Mesodermal cell (in vitro differentiated cells): ENCODE measurements at regions not wholly inside any gene's neighbourhood (a gene's known extent, or its start where the extent isn't known, plus 50 kb on each side); places are given as distances from the start of the nearest gene placed in this dataset.

ENCODE experiments used
- H3K27ac ChIP-seq: 2 replicates; pipeline ENCODE4 v1.7.0; 2013; ENCODE audit warnings: mild to moderate bottlenecking, low read depth, low read length, moderate library complexity; ENCODE audit not compliant: severe bottlenecking
- H3K36me3 ChIP-seq: 2 replicates; pipeline ENCODE4 v1.7.1; 2013; ENCODE audit warnings: mild to moderate bottlenecking, low read length, moderate library complexity; ENCODE audit not compliant: control insufficient read depth, insufficient read depth
- H3K4me1 ChIP-seq: one replicate; pipeline ENCODE4 v1.7.1; 2013; ENCODE audit warnings: mild to moderate bottlenecking, low read length; ENCODE audit not compliant: insufficient read depth, control insufficient read depth, poor library complexity, severe bottlenecking
- H3K4me3 ChIP-seq: 2 replicates; pipeline ENCODE4 v1.7.0; 2013; ENCODE audit warnings: low read length, control low read depth, mild to moderate bottlenecking; ENCODE audit not compliant: insufficient read depth, poor library complexity, severe bottlenecking; ENCODE audit errors: extremely low read depth
- H3K9me3 ChIP-seq: 2 replicates; pipeline ENCODE4 v1.7.1; 2013; ENCODE audit warnings: mild to moderate bottlenecking, low read length, moderate library complexity; ENCODE audit not compliant: control insufficient read depth
- WGBS, 2 experiments: methylation state at CpG; one replicate each; pipeline ENCODE4 v1.1.5; 2013; ENCODE audit warnings: missing lambda C conversion rate in 2 of 2; ENCODE audit not compliant: insufficient coverage in 2 of 2; 5-methylcytosine and 5-hydroxymethylcytosine counted together

DNA sequence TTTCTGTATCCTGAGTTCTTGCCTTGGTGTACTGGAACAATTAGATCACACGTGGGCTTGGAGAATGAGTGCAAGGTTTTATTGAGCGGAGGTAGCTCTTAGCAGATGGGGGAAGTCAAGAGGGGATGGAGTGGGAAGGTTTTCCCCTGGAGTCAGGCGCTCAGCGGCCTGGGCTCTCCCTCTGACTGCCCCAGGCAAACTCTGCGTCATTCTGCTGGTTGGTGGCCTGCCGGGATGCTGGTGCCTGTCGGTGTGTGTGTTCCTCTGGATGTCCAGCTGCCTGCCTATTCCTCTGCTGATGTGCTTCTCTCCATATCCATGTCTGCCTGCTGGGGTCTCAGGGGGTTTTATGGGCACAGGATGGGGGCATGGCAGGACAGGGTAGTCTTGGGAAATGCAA, 111.0 kb downstream of the TRIB2 start:
- Histone ChIP-seq H3K4me3 (no peak overlapping the region), H3K36me3 (no peaks in the 10 kb centered on the region), H3K27ac (no peak overlapping the region), H3K4me1 (peaks cover 20% of the 10 kb centered on the region), H3K9me3 (no peaks in the 10 kb centered on the region)
- 88 to 92% methylated on average over 7 of the region's 7 CpGs for WGBS, 2 experiments

GRCh38 chr2:12828980-12829379, 112.2 kb downstream of the TRIB2 start:
- Histone ChIP-seq H3K9me3 (no peaks in the 10 kb centered on the region), H3K4me3 (no peak overlapping the region), H3K27ac (no peak overlapping the region), H3K4me1 (peaks cover 12% of the 10 kb centered on the region), H3K36me3 (no peaks in the 10 kb centered on the region)
- WGBS, 2 experiments, result 60 to 68% methylated on average over 8 of the region's 8 CpGs

DNA sequence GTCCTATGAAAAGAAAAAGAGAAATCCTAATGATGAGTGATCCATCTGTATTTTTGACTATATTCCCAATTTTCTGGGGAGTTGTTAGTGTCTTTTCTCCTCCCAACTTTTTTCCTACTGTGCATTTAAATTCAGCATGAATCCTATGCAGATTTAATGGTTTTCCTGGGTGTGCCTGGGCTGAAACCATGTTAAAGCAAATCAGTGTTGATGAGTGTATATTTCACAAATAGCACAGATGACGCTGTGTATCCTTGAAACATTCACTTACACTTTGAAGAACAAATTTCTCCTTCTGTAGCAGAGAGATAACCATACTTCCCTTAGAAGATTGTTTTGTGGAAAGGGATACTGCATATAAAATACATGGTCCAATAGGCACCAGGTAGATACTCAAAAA, 114.3 kb downstream of the TRIB2 start:
- Histone ChIP-seq H3K27ac (no peak overlapping the region), H3K36me3 (no peaks in the 10 kb centered on the region), H3K9me3 (no peaks in the 10 kb centered on the region), H3K4me1 (no peaks in the 10 kb centered on the region), H3K4me3 (no peak overlapping the region)
- no CpG with 5 or more reads among the region's 1 CpG for WGBS, 2 experiments

DNA sequence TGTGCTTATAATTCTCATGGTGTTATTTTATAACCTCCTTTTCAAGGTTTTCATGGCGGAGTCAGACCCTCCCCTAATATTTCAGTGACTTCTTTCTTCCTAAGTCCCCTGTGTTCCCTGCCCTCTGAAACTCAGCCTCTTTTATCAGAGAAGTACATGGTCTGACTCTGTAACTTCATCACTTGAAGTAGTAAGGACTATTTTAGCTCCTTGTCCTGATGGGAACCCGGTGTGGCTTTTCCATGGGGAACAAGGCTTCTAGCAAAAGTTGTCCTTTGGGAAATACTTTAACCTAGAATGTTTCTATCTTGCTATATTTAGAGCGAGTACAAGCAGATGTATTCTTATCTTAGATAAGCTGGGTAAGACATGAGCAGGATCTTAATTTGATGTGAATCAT, 117.5 kb downstream of the TRIB2 start:
- Histone ChIP-seq H3K36me3 (no peaks in the 10 kb centered on the region), H3K4me3 (no peak overlapping the region), H3K9me3 (no peaks in the 10 kb centered on the region), H3K27ac (no peak overlapping the region), H3K4me1 (no peaks in the 10 kb centered on the region)
- WGBS, 2 experiments, result 93 to 95% methylated on average over 2 of the region's 3 CpGs

DNA sequence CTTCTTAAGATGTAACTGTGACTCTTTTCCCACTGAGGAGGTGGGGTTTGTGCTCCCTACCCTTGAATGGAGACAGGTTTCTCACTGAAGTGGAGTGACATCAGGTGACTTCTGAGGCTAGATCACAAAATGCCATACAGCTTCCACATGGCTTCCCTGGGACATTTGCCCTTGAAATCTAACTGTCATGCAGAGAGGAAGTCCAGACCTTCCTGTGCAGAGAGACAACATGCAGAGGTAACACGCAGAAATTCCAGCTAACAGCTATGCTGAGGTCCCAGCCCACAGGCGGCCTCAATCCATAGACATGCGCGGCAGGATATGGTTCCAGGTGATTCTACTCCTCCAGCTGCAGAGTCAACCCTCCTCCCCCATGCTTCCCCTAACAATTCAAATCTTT, 119.0 kb downstream of the TRIB2 start:
- no peaks in the 10 kb centered on the region for H3K36me3 ChIP-seq
- 93 to 96% methylated on average over 4 of the region's 4 CpGs for WGBS, 2 experiments
- H3K4me3 ChIP-seq, result no peak overlapping the region
- no peaks in the 10 kb centered on the region for H3K9me3 ChIP-seq
- no peak overlapping the region for H3K27ac ChIP-seq
- no peaks in the 10 kb centered on the region for H3K4me1 ChIP-seq

- Histone ChIP-seq H3K27ac (no peak overlapping the region), H3K36me3 (no peaks in the 10 kb centered on the region), H3K4me3 (no peak overlapping the region), H3K4me1 (no peaks in the 10 kb centered on the region), H3K9me3 (no peaks in the 10 kb centered on the region)
- WGBS, 2 experiments, result 100% methylated on average over 2 of the region's 2 CpGs
These were observed 122.6 kb downstream of the TRIB2 start for GRCh38 chr2:12839339-12839738.

- no peaks in the 10 kb centered on the region for H3K9me3 ChIP-seq
- 80 to 96% methylated on average over 5 of the region's 5 CpGs for WGBS, 2 experiments
- no peaks in the 10 kb centered on the region for H3K4me1 ChIP-seq
- H3K4me3 ChIP-seq, result no peak overlapping the region
- no peaks in the 10 kb centered on the region for H3K36me3 ChIP-seq
- H3K27ac ChIP-seq, result no peak overlapping the region
These were observed 124.3 kb downstream of the TRIB2 start for GRCh38 chr2:12841021-12841420.

- 100% methylated on average over 1 of the region's 4 CpGs for WGBS, 2 experiments
- H3K4me1 ChIP-seq, result no peaks in the 10 kb centered on the region
- H3K27ac ChIP-seq, result no peak overlapping the region
- H3K9me3 ChIP-seq, result no peaks in the 10 kb centered on the region
- no peak overlapping the region for H3K4me3 ChIP-seq
- no peaks in the 10 kb centered on the region for H3K36me3 ChIP-seq
These were observed 126.2 kb downstream of the TRIB2 start for GRCh38 chr2:12842917-12843316.

- no peak overlapping the region for H3K4me3 ChIP-seq
- H3K36me3 ChIP-seq, result no peaks in the 10 kb centered on the region
- no peaks in the 10 kb centered on the region for H3K4me1 ChIP-seq
- no peak overlapping the region for H3K27ac ChIP-seq
- H3K9me3 ChIP-seq, result no peaks in the 10 kb centered on the region
- WGBS, 2 experiments, result 80 to 98% methylated on average over 1 to 8 of the region's 9 CpGs
These were observed 127.8 kb downstream of the TRIB2 start for GRCh38 chr2:12844511-12844910.

DNA sequence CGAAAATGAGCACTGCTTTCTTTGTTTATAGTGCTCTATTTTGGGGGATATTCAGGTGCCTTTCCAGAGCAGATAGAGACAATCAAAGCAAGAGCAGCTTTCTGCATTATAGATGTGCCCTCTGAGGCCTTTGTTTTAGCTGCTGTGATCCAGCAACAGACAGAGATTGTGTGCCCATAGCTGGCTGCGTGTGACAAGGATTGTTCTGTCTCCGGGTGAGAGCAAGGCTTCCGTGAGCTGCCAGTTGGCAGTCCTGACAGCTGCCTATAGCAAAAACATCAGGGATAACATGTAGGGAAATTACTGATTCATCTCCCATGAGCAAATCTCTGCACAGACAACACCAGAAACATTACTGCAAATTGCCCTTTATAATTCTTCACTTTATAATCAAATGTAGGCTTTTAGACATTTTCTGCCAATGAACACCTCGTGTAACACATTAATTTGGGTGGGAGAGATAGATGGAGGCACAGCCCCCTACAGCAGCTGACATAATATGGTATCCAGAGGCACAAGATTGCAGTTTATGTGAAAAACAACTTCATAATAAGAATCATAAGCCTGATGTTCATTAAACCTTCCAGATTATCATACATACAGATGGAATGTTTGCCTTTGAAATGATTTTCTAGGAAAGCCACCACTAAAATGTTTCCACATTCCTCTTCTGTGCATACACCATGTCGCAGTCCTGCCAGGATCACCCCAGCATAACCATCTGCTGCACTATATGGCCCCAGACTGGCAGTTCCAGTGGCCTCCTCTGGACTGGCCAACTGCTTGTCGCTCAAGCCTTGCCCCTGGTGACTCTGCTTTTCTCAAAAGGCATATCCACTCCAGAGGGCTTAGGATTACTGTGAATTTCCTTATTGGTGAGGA, 131.2 kb downstream of the TRIB2 start:
- Histone ChIP-seq H3K4me3 (no peak overlapping the region), H3K36me3 (no peaks in the 10 kb centered on the region), H3K4me1 (no peaks in the 10 kb centered on the region), H3K27ac (no peak overlapping the region), H3K9me3 (no peaks in the 10 kb centered on the region)
- WGBS, 2 experiments, result 89 to 100% methylated on average over 1 to 5 of the region's 7 CpGs

DNA sequence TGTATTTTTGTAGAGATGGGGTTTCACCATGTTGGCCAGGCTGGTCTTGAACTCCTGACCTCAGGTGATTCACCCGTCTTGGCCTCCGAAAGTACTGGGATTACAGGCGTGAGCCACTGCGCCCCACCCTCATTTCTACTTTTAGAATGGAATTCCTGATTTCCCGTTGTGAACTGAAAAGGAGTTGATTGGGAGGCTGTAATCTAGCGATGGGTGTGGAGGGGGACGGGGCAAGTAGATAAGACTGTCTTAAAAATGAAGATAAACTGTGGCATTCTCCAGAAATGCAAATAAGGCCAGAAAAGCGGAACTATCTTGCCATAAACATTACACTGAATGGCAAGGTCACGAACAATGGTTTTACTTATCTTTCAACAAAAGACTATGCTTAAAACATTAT, 135.4 kb downstream of the TRIB2 start:
- no peak overlapping the region for H3K4me3 ChIP-seq
- no peaks in the 10 kb centered on the region for H3K36me3 ChIP-seq
- peaks cover 10% of the 10 kb centered on the region for H3K9me3 ChIP-seq
- no peak overlapping the region for H3K27ac ChIP-seq
- WGBS, 2 experiments, result 85 to 86% methylated on average over 2 to 5 of the region's 9 CpGs
- no peaks in the 10 kb centered on the region for H3K4me1 ChIP-seq
